ENCODE measurements at regions not wholly inside any gene's neighbourhood (a gene's known extent, or its start where the extent isn't known, plus 50 kb on each side); places are given as distances from the start of the nearest gene placed in this dataset.
"Not testable (repeated sequence)": the region's sequence is repeated elsewhere in the genome, so short reads cannot be mapped to it uniquely, and the experiment has no call there.

GRCh38 chr2:139685090-139685983 is 905.1 kb upstream of the NXPH2 start:
- H3K27ac Mint-ChIP-seq = no peak overlapping the region
- H3K9me3 Mint-ChIP-seq = peaks cover 0 to 20% (median 7%) of the 10 kb centered on the region in 9 donors
- POLR2A ChIA-PET = no interaction called here
- ATAC-seq (no peak), DNase-seq (no peak)
- H3K36me3 Mint-ChIP-seq = no peaks in the 10 kb centered on the region
- no peaks in the 10 kb centered on the region for H3K27me3 Mint-ChIP-seq
- no peaks in the 10 kb centered on the region for H3K4me1 Mint-ChIP-seq
- no peak overlapping the region for H3K4me3 Mint-ChIP-seq

- DNase-seq (no peak), ATAC-seq (no peak)
- Mint-ChIP-seq H3K9me3 (peaks cover 0 to 23% (median 7%) of the 10 kb centered on the region in 9 donors), H3K36me3 (no peaks in the 10 kb centered on the region), H3K27me3 (no peaks in the 10 kb centered on the region), H3K4me3 (no peak overlapping the region), H3K4me1 (no peaks in the 10 kb centered on the region), H3K27ac (no peak overlapping the region)
- POLR2A ChIA-PET = no interaction called here
Observed at GRCh38 chr2:139684286-139684860, 904.2 kb upstream of the NXPH2 start.

GRCh38 chr2:139674577-139674976 is 894.4 kb upstream of the NXPH2 start:
- DNase-seq (no peak), ATAC-seq (no peak)
- Mint-ChIP-seq H3K4me3 (no peak overlapping the region), H3K36me3 (peaks cover 0 to 5% (median 0%) of the 10 kb centered on the region in 3 donors), H3K4me1 (no peaks in the 10 kb centered on the region), H3K27ac (no peak overlapping the region), H3K27me3 (no peaks in the 10 kb centered on the region), H3K9me3 (peaks cover 0 to 23% (median 3%) of the 10 kb centered on the region in 9 donors)
- POLR2A ChIA-PET = no interaction called here

GRCh38 chr2:139673447-139673846 is 893.3 kb upstream of the NXPH2 start:
- H3K27ac Mint-ChIP-seq, DNase-seq, H3K4me1 Mint-ChIP-seq, H3K4me3 Mint-ChIP-seq, H3K27me3 Mint-ChIP-seq, ATAC-seq, H3K36me3 Mint-ChIP-seq, POLR2A ChIA-PET: not testable (repeated sequence)
- H3K9me3 Mint-ChIP-seq = peaks cover 0 to 23% (median 3%) of the 10 kb centered on the region in 9 donors

GRCh38 chr2:139669675-139670074 is 889.5 kb upstream of the NXPH2 start:
- POLR2A ChIA-PET = no interaction called here
- no peak for DNase-seq
- H3K4me1 Mint-ChIP-seq = no peaks in the 10 kb centered on the region

GRCh38 chr2:139652385-139652784 is 872.2 kb upstream of the NXPH2 start:
- DNase-seq = no peak
- POLR2A ChIA-PET = no interaction called here
- H3K27ac Mint-ChIP-seq = no peak overlapping the region
- H3K36me3 Mint-ChIP-seq = no peaks in the 10 kb centered on the region
- H3K9me3 Mint-ChIP-seq = peaks cover 4 to 39% (median 19%) of the 10 kb centered on the region in 9 donors
- ATAC-seq = no peak
- H3K4me1 Mint-ChIP-seq = no peaks in the 10 kb centered on the region
- H3K4me3 Mint-ChIP-seq = no peak overlapping the region
- H3K27me3 Mint-ChIP-seq = no peaks in the 10 kb centered on the region

More at GRCh38 chr2:139669675-139670074, 889.5 kb upstream of the NXPH2 start:
- Mint-ChIP-seq H3K27ac (no peak overlapping the region), H3K27me3 (no peaks in the 10 kb centered on the region), H3K9me3 (peaks cover under 1 to 32% (median 10%) of the 10 kb centered on the region in 9 donors), H3K4me3 (no peak overlapping the region), H3K36me3 (peaks cover 0 to 5% (median 0%) of the 10 kb centered on the region in 3 donors)
- no peak for ATAC-seq

GRCh38 chr2:139645617-139646016 is 865.4 kb upstream of the NXPH2 start:
- Mint-ChIP-seq H3K36me3 (peaks cover 0 to 13% (median 0%) of the 10 kb centered on the region in 3 donors), H3K4me1 (no peaks in the 10 kb centered on the region), H3K27me3 (no peaks in the 10 kb centered on the region), H3K4me3 (no peak overlapping the region), H3K27ac (no peak overlapping the region), H3K9me3 (peaks cover 9 to 59% (median 41%) of the 10 kb centered on the region in 9 donors)
- ATAC-seq (no peak), DNase-seq (no peak)
- POLR2A ChIA-PET = no interaction called here

- Mint-ChIP-seq H3K4me1 (no peaks in the 10 kb centered on the region), H3K9me3 (peaks cover 3 to 49% (median 26%) of the 10 kb centered on the region in 9 donors), H3K36me3 (peaks cover 0 to 13% (median 0%) of the 10 kb centered on the region in 3 donors), H3K4me3 (no peak overlapping the region), H3K27me3 (no peaks in the 10 kb centered on the region), H3K27ac (no peak overlapping the region)
- POLR2A ChIA-PET = no interaction called here
- DNase-seq (no peak), ATAC-seq (no peak)
Observed at GRCh38 chr2:139643139-139643538, 862.9 kb upstream of the NXPH2 start.

- H3K27ac Mint-ChIP-seq = no peak overlapping the region
- DNase-seq = no peak
- no peaks in the 10 kb centered on the region for H3K4me1 Mint-ChIP-seq
- no peaks in the 10 kb centered on the region for H3K27me3 Mint-ChIP-seq
- no peak for ATAC-seq
- H3K9me3 Mint-ChIP-seq = peaks cover 0 to 16% (median 7%) of the 10 kb centered on the region in 9 donors
- H3K4me3 Mint-ChIP-seq = no peak overlapping the region
- POLR2A ChIA-PET = no interaction called here
- H3K36me3 Mint-ChIP-seq = no peaks in the 10 kb centered on the region
Observed at GRCh38 chr2:139631966-139632365, 851.8 kb upstream of the NXPH2 start.

- Mint-ChIP-seq H3K4me3 (no peak overlapping the region), H3K9me3 (peaks cover 0 to 24% (median 7%) of the 10 kb centered on the region in 9 donors), H3K4me1 (no peaks in the 10 kb centered on the region), H3K27me3 (no peaks in the 10 kb centered on the region), H3K27ac (no peak overlapping the region), H3K36me3 (peaks cover 0 to 7% (median 0%) of the 10 kb centered on the region in 3 donors)
- POLR2A ChIA-PET = no interaction called here
- no peak for DNase-seq
- ATAC-seq = no peak
Observed at GRCh38 chr2:139628931-139629330, 848.7 kb upstream of the NXPH2 start.

- no peaks in the 10 kb centered on the region for H3K4me1 Mint-ChIP-seq
- DNase-seq = no peak
- H3K27ac Mint-ChIP-seq = no peak overlapping the region
- peaks cover 0 to 7% (median 0%) of the 10 kb centered on the region in 3 donors for H3K36me3 Mint-ChIP-seq
- no peak overlapping the region for H3K4me3 Mint-ChIP-seq
- no peak for ATAC-seq
- H3K27me3 Mint-ChIP-seq = no peaks in the 10 kb centered on the region
- POLR2A ChIA-PET = no interaction called here
- H3K9me3 Mint-ChIP-seq = peaks cover 4 to 24% (median 13%) of the 10 kb centered on the region in 9 donors
Observed at GRCh38 chr2:139626128-139626527, 845.9 kb upstream of the NXPH2 start.

- ATAC-seq (no peak), DNase-seq (no peak)
- POLR2A ChIA-PET = no interaction called here
- H3K4me3 Mint-ChIP-seq = no peak overlapping the region
- no peaks in the 10 kb centered on the region for H3K27me3 Mint-ChIP-seq
- no peak overlapping the region for H3K27ac Mint-ChIP-seq
- H3K4me1 Mint-ChIP-seq = no peaks in the 10 kb centered on the region
- H3K9me3 Mint-ChIP-seq = peaks cover 12 to 51% (median 28%) of the 10 kb centered on the region in 9 donors
- H3K36me3 Mint-ChIP-seq = peaks cover 0 to 13% (median 0%) of the 10 kb centered on the region in 3 donors
Observed at GRCh38 chr2:139622691-139623090, 842.5 kb upstream of the NXPH2 start.

- H3K27me3 Mint-ChIP-seq = no peaks in the 10 kb centered on the region
- H3K27ac Mint-ChIP-seq = no peak overlapping the region
- no peak for ATAC-seq
- DNase-seq = no peak
- H3K4me3 Mint-ChIP-seq = no peak overlapping the region
- peaks cover 0 to 5% (median 0%) of the 10 kb centered on the region in 3 donors for H3K36me3 Mint-ChIP-seq
- H3K4me1 Mint-ChIP-seq = no peaks in the 10 kb centered on the region
- H3K9me3 Mint-ChIP-seq = peaks cover 10 to 50% (median 21%) of the 10 kb centered on the region in 9 donors
- POLR2A ChIA-PET = no interaction called here
Observed at GRCh38 chr2:139617747-139618146, 837.6 kb upstream of the NXPH2 start.
